HepG2 (cell line): ENCODE measurements at regions not wholly inside any gene's neighbourhood (a gene's known extent, or its start where the extent isn't known, plus 50 kb on each side); places are given as distances from the start of the nearest gene placed in this dataset.

Experiments used
- ATAC-seq: fragments of 200-7000 bp; cut with Tn5 transposase; 3 replicates; pipeline ENCODE4 v1.9.1; 2020; ENCODE audit warnings: mild to moderate bottlenecking, moderate library complexity
- BruUV-seq: library from RNA; stranded (reverse); fragments of 400-500 nt; replicated peaks from 2 replicates; lab custom pipeline; 2021; lab: Mats Ljungman, UMichigan
- CTCF ChIA-PET: fragments of 300-600 bp; formaldehyde crosslinking; extraction: SDS; loops from one replicate; lab custom pipeline; 2021; ENCODE audit warnings: low total read pairs, inconsistent platforms, low intra/inter-chr PET ratio; lab: Yijun Ruan, JAX
- POLR2A ChIA-PET: fragments of 350-600 bp; sonication (Branson Sonifier 250); formaldehyde crosslinking; loops from one replicate; lab custom pipeline; 2020; ENCODE audit warnings: antibody characterized with exemption, inconsistent platforms; lab: Yijun Ruan, JAX
- DNase-seq: peaks from one replicate; pipeline ENCODE4 v3.0.0-alpha.2; 2015; ENCODE audit warnings: low spot score
- FAIRE-seq: peaks from 3 replicates; lab custom pipeline; 2011; peaks lifted over from hg19 to GRCh38; lab: Jason Lieb, UNC
- H2AFZ ChIP-seq: one replicate; pipeline ENCODE4 v1.6.1; 2011; ENCODE audit warnings: low read length, inconsistent platforms
- H3K27ac ChIP-seq: fragments of 300-600 bp; 3 replicates; pipeline ENCODE4 v1.8.0; 2011; ENCODE audit warnings: mixed run types, mild to moderate bottlenecking, mixed read lengths, low read length, inconsistent platforms; ENCODE audit not compliant: insufficient read depth; ENCODE audit errors: extremely low read length
- H3K27me3 ChIP-seq, 2 experiments: fragments of 200-600 bp in 1 of 2; 2 replicates in 1 of 2; 3 replicates in 1 of 2; pipeline versions ENCODE4 v1.6.0 to v1.8.0; 2011; ENCODE audit warnings: low read length in 2 of 2, mild to moderate bottlenecking in 2 of 2, moderate library complexity in 2 of 2, inconsistent platforms in 1 of 2; ENCODE audit not compliant: insufficient read depth in 2 of 2, control insufficient read depth in 1 of 2
- H3K36me3 ChIP-seq, 2 experiments: fragments of 200-600 bp in 1 of 2; replicated peaks in 1 of 2; 2 replicates in 1 of 2; 3 replicates in 1 of 2; pipeline versions ENCODE4 v1.5.1 to v1.8.0; 2011; ENCODE audit warnings: low read length in 2 of 2, inconsistent platforms in 1 of 2; ENCODE audit not compliant: insufficient read depth in 2 of 2, control insufficient read depth in 1 of 2
- H3K4me1 ChIP-seq: 2 replicates; pipeline ENCODE4 v1.5.1; 2012; ENCODE audit warnings: low read length, inconsistent platforms; ENCODE audit not compliant: insufficient read depth
- H3K4me2 ChIP-seq: 2 replicates; pipeline ENCODE4 v1.6.0; 2011; ENCODE audit warnings: low read depth, low read length, inconsistent platforms
- H3K4me3 ChIP-seq, 3 experiments: fragments of 200-600 bp in 1 of 3; sonication (generic), shearing (Covaris generic) in 1 of 3; replicated peaks in 1 of 3; 2 replicates each; pipeline ENCODE4 v1.5.1; 2011 to 2016; ENCODE audit warnings: low read length in 3 of 3, inconsistent platforms in 2 of 3, low read depth in 2 of 3, mild to moderate bottlenecking in 2 of 3, control low read depth in 1 of 3, mixed read lengths in 1 of 3; ENCODE audit not compliant: insufficient read depth in 1 of 3
- H3K79me2 ChIP-seq: one replicate; pipeline ENCODE4 v1.6.1; 2011; ENCODE audit warnings: low read length, inconsistent platforms; ENCODE audit not compliant: insufficient read depth
- H3K9ac ChIP-seq: 2 replicates; pipeline ENCODE4 v1.6.0; 2011; ENCODE audit warnings: mild to moderate bottlenecking, low read depth, low read length, inconsistent platforms; ENCODE audit not compliant: insufficient read depth
- H3K9me3 ChIP-seq: 2 replicates; pipeline ENCODE4 v1.5.1; 2012; ENCODE audit warnings: mild to moderate bottlenecking, low read length
- H4K20me1 ChIP-seq: 2 replicates; pipeline ENCODE4 v1.6.0; 2011; ENCODE audit warnings: inconsistent platforms, mild to moderate bottlenecking, low read length, moderate library complexity; ENCODE audit not compliant: insufficient read depth
- ARID4A ChIP-seq: sonication (generic); formaldehyde crosslinking; IDR thresholded peaks from 2 replicates; pipeline ENCODE4 v1.5.0; 2020; ENCODE audit warnings: mild to moderate bottlenecking, missing genetic modification reagents, borderline replicate concordance
- GZF1 ChIP-seq: sonication (generic); formaldehyde crosslinking; IDR thresholded peaks from 2 replicates; pipeline ENCODE4 v1.5.1; 2020; ENCODE audit warnings: mild to moderate bottlenecking, missing genetic modification reagents
- KLF13 ChIP-seq: sonication (generic); formaldehyde crosslinking; IDR thresholded peaks from 2 replicates; pipeline ENCODE4 v1.4.0; 2020; ENCODE audit warnings: mild to moderate bottlenecking, missing genetic modification reagents
- TIGD3 ChIP-seq: sonication (generic); formaldehyde crosslinking; IDR thresholded peaks from 2 replicates; pipeline ENCODE4 v1.5.1; 2020; ENCODE audit warnings: mild to moderate bottlenecking, missing genetic modification reagents, borderline replicate concordance
- ZBTB7A ChIP-seq: sonication (generic); formaldehyde crosslinking; IDR thresholded peaks from 2 replicates; pipeline ENCODE4 v1.8.0; 2022; ENCODE audit warnings: mild to moderate bottlenecking, missing genetic modification reagents
- ZMYM4 ChIP-seq: sonication (generic); formaldehyde crosslinking; IDR thresholded peaks from 2 replicates; pipeline ENCODE4 v1.8.1; 2023; ENCODE audit warnings: mild to moderate bottlenecking, missing genetic modification reagents
- ZNF124 ChIP-seq: sonication (generic); formaldehyde crosslinking; IDR thresholded peaks from 2 replicates; pipeline ENCODE4 v1.4.0; 2020; ENCODE audit warnings: missing genetic modification reagents
- ZNF484 ChIP-seq: sonication (generic); formaldehyde crosslinking; IDR thresholded peaks from 2 replicates; pipeline ENCODE4 v1.5.1; 2020; ENCODE audit warnings: mild to moderate bottlenecking, low read depth, missing genetic modification reagents, borderline replicate concordance
- WGBS: methylation state at CpG from one replicate; pipeline ENCODE4 v1.1.6; 2017; ENCODE audit warnings: low lambda C conversion rate; 5-methylcytosine and 5-hydroxymethylcytosine counted together
- in situ Hi-C: cut with HindIII; loops from 2 replicates; pipeline ENCODE4 v1.10.0; 2017; ENCODE audit warnings: low pct_unique_long_range_greater_than_20kb; ENCODE audit not compliant: extremely low pct_ligation_motif_present
- intact Hi-C: fragments of 100-400 bp; cut with micrococcal nuclease; formaldehyde crosslinking; loops from one replicate; pipeline ENCODE4 v1.10.0; 2022; ENCODE audit not compliant: unreplicated experiment
- TF ChIP-seq, protein P1 (sequence below): IDR thresholded peaks from 2 replicates; pipeline ENCODE4 v1.6.1; 2018; ENCODE audit warnings: missing genetic modification reagents

DNA sequence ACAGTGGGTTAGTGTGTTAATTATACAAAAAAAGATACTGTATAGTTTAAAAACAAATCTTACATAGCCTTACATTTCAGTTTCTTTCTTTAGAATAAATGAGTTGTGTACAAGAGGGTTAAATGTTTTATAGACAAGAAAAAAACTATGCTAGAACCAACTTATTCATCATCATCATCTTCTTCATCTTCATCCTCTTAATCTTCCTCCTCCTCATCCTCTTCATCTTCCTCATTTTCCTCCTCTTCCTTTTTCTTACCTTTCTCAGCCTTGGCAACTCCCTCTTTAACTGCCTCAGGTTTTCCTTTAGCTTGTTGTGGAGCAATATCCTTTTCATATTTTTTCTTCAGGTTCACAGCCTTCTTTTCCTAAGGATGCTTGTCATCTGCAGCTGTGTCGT lies 53.7 kb downstream of the RPS12 start:
- intact Hi-C loops = no loop called here

More for the DNA sequence above, 53.7 kb downstream of the RPS12 start:
- Histone ChIP-seq H3K27ac (no peak overlapping the region), H3K4me3 (no peak overlapping the region), H4K20me1 (no peaks in the 10 kb centered on the region), H2AFZ (no peak overlapping the region), H3K9ac (no peak overlapping the region), H3K27me3 (no peaks in the 10 kb centered on the region; a peak in 1 of 5 replicates), H3K4me1 (no peaks in the 10 kb centered on the region), H3K36me3 (no peaks in the 10 kb centered on the region), H3K79me2 (no peaks in the 10 kb centered on the region), H3K4me2 (no peak overlapping the region), H3K9me3 (no peaks in the 10 kb centered on the region)
- in situ Hi-C loops = no loop called here
- TF ChIP-seq, protein P1, sequence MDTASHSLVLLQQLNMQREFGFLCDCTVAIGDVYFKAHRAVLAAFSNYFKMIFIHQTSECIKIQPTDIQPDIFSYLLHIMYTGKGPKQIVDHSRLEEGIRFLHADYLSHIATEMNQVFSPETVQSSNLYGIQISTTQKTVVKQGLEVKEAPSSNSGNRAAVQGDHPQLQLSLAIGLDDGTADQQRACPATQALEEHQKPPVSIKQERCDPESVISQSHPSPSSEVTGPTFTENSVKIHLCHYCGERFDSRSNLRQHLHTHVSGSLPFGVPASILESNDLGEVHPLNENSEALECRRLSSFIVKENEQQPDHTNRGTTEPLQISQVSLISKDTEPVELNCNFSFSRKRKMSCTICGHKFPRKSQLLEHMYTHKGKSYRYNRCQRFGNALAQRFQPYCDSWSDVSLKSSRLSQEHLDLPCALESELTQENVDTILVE (CRISPR knock-in tag) = no peak
- TF ChIP-seq ZNF484 (CRISPR knock-in tag) = no peak
- no peak for TF ChIP-seq ZMYM4
- no peak for TF ChIP-seq ZBTB7A (CRISPR knock-in tag)
- no peak for TF ChIP-seq KLF13 (CRISPR knock-in tag)
- no peak for TF ChIP-seq TIGD3 (CRISPR knock-in tag)
- no peak for TF ChIP-seq ZNF124 (CRISPR knock-in tag)
- no peak for TF ChIP-seq ARID4A (CRISPR knock-in tag)
- no peak for TF ChIP-seq GZF1 (CRISPR knock-in tag)
- ATAC-seq = no peak
- ChIA-PET CTCF (no interaction called here), POLR2A (no interaction called here)
- DNase-seq = no peak
- no TSS peak for BruUV-seq
- 7% methylated on average over 1 of the region's 1 CpG for WGBS
- no peak for FAIRE-seq
